B cell (primary cell): ENCODE measurements at regions not wholly inside any gene's neighbourhood (a gene's known extent, or its start where the extent isn't known, plus 50 kb on each side); places are given as distances from the start of the nearest gene placed in this dataset.

Experiments used
- ATAC-seq: fragments of 200-7000 bp; cut with Tn5 transposase; one replicate; pipeline ENCODE4 v1.10.0; 2021; ENCODE audit warnings: low read depth, mild to moderate bottlenecking, moderate number of reproducible peaks, moderate library complexity
- CTCF ChIA-PET: fragments of 350-600 bp; sonication (Branson Sonifier 250); formaldehyde crosslinking; loops from one replicate; lab custom pipeline; 2021; ENCODE audit warnings: antibody characterized with exemption, inconsistent platforms; lab: Charles Lee
- POLR2A ChIA-PET: fragments of 350-600 bp; sonication (Branson Sonifier 250); formaldehyde crosslinking; loops from one replicate; lab custom pipeline; 2021; ENCODE audit warnings: antibody characterized with exemption; lab: Charles Lee
- DNase-seq: peaks from one replicate; pipeline ENCODE4 v3.0.0; 2013
- H2AFZ ChIP-seq: 2 replicates; pipeline ENCODE4 v1.6.1; 2012; ENCODE audit warnings: mild to moderate bottlenecking, low read depth, low read length; ENCODE audit not compliant: insufficient read depth, poor library complexity, severe bottlenecking
- H3K27ac ChIP-seq, 2 donors: 1 replicate in 1 of 2; 2 replicates in 1 of 2; pipeline ENCODE4 v1.5.1; 2012 to 2013; ENCODE audit warnings: low read length in 2 of 2, mild to moderate bottlenecking in 2 of 2, moderate library complexity in 1 of 2
- H3K27me3 ChIP-seq, 4 experiments: fragments of 200-600 bp in 1 of 4; sonication (generic) in 1 of 4; replicated peaks in 1 of 4; 1 replicate in 2 of 4; 2 replicates in 2 of 4; pipeline versions ENCODE4 v1.6.1 to v1.7.0; 2013 to 2016; ENCODE audit warnings: low read length in 3 of 4, mild to moderate bottlenecking in 2 of 4, mixed read lengths in 1 of 4, moderate library complexity in 1 of 4; ENCODE audit not compliant: insufficient read depth in 4 of 4, control insufficient read depth in 3 of 4; ENCODE audit errors: control extremely low read depth in 1 of 4
- H3K36me3 ChIP-seq, 2 experiments: replicated peaks in 1 of 2; 1 replicate in 1 of 2; 2 replicates in 1 of 2; pipeline versions ENCODE4 v1.6.1 to v1.7.1; 2013; ENCODE audit warnings: low read length in 1 of 2; ENCODE audit not compliant: insufficient read depth in 2 of 2, control insufficient read depth in 1 of 2; ENCODE audit errors: control extremely low read depth in 1 of 2, extremely low read depth in 1 of 2
- H3K4me1 ChIP-seq, 2 donors: fragments of 200-600 bp in 1 of 2; sonication (generic) in 1 of 2; 1 replicate in 1 of 2; 2 replicates in 1 of 2; pipeline versions ENCODE4 v1.5.1 to v1.6.1; 2013 to 2017; ENCODE audit warnings: low read length in 2 of 2; ENCODE audit not compliant: control insufficient read depth in 2 of 2, insufficient read depth in 2 of 2
- H3K4me2 ChIP-seq: replicated peaks from 2 replicates; pipeline ENCODE3; 2012; ENCODE audit warnings: mild to moderate bottlenecking, low read depth, low read length; ENCODE audit not compliant: poor library complexity, severe bottlenecking
- H3K4me3 ChIP-seq, 5 experiments: fragments of 200-600 bp in 1 of 5; sonication (generic) in 1 of 5; 1 replicate in 3 of 5; 2 replicates in 2 of 5; pipeline versions ENCODE4 v1.5.1 to v1.7.0; 2011 to 2016; ENCODE audit warnings: low read length in 4 of 5, mild to moderate bottlenecking in 4 of 5, low read depth in 2 of 5, control low read depth in 1 of 5, moderate library complexity in 1 of 5; ENCODE audit not compliant: insufficient read depth in 1 of 5; ENCODE audit errors: control extremely low read depth in 1 of 5, extremely low read depth in 1 of 5
- H3K79me2 ChIP-seq: fragments of 200-600 bp; sonication (generic); one replicate; pipeline ENCODE4 v1.6.0; 2016; ENCODE audit warnings: low read length; ENCODE audit not compliant: control insufficient read depth, insufficient read depth
- H3K9ac ChIP-seq: fragments of 200-600 bp; sonication (generic); 2 replicates; pipeline ENCODE4 v1.6.1; 2017; ENCODE audit warnings: mild to moderate bottlenecking, low read length, moderate library complexity
- H3K9me3 ChIP-seq, 3 donors: one replicate each; pipeline versions ENCODE4 v1.6.1 to v1.7.1; 2013; ENCODE audit warnings: low read length in 2 of 3; ENCODE audit not compliant: control insufficient read depth in 2 of 3, insufficient read depth in 1 of 3; ENCODE audit errors: control extremely low read depth in 1 of 3
- H4K20me1 ChIP-seq: 2 replicates; pipeline ENCODE4 v1.6.0; 2012; ENCODE audit warnings: mild to moderate bottlenecking, low read length; ENCODE audit not compliant: insufficient read depth, control insufficient read depth, poor library complexity, severe bottlenecking
- H3K27ac Mint-ChIP-seq: one replicate; pipeline ENCODE4 v1.8.0; 2021; ENCODE audit warnings: mixed read lengths
- H3K27me3 Mint-ChIP-seq: one replicate; pipeline ENCODE4 v1.8.0; 2021; ENCODE audit warnings: mixed read lengths
- H3K4me1 Mint-ChIP-seq: one replicate; pipeline ENCODE4 v1.8.0; 2021; ENCODE audit warnings: mixed read lengths
- H3K4me3 Mint-ChIP-seq: one replicate; pipeline ENCODE4 v1.8.0; 2021; ENCODE audit warnings: mixed read lengths
- H3K9me3 Mint-ChIP-seq: one replicate; pipeline ENCODE4 v1.8.0; 2022; ENCODE audit warnings: mixed read lengths; ENCODE audit not compliant: insufficient read depth
- EZH2 ChIP-seq: IDR thresholded peaks from 2 replicates; pipeline ENCODE4 v1.6.1; 2012; ENCODE audit warnings: borderline replicate concordance, low read depth, mild to moderate bottlenecking, moderate library complexity, low read length; ENCODE audit not compliant: insufficient read depth, poor library complexity, severe bottlenecking
- WGBS: methylation state at CpG from one replicate; pipeline ENCODE4 v1.1.5; 2013; ENCODE audit warnings: missing lambda C conversion rate; ENCODE audit not compliant: insufficient coverage; 5-methylcytosine and 5-hydroxymethylcytosine counted together
- intact Hi-C: fragments of 100-400 bp; cut with micrococcal nuclease; formaldehyde crosslinking; loops from one replicate; pipeline ENCODE4 v1.10.0; 2022
- TF ChIP-seq, protein P1 (sequence below): fragments of 200-600 bp; IDR thresholded peaks from one replicate; pipeline ENCODE4 v1.8.0; 2022; ENCODE audit warnings: antibody characterized with exemption, mild to moderate bottlenecking

DNA sequence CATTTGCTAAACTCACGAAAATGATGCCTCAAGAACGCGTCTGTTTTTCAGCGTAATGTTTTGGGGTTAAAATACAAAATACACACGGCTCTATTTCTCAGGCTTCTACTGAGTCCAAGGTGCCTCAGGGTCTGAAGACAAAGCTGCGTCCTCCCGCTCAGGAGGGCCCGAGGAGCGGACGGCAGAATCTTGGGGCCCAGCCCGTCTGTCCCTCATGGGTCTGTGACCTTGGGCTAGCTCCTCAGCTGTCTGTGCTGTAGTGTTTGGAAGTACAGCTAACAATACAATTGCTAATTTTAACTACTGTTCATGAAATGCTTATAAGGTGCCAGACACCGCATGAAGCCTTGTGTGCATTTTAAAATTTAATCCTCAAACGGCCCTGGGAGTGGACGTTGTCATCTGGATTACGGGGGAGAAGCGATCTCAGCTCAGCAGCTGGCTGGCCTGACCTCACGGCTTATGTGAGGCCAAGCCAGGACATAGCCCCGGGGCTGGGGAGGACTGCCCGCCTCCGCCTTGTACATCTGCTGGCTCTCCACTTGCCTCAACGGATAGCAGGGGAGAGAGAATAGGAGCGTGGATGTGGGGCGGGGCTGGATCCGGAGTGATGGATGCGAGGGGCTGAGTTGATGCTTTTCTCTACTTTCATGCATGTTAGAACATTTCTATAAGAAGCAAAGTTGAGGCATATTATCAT, 357.4 kb downstream of the GLRX3 start:
- no peak for DNase-seq
- no peaks in the 10 kb centered on the region for H3K4me1 ChIP-seq
- no peak overlapping the region for H2AFZ ChIP-seq
- H3K4me1 Mint-ChIP-seq, result no peaks in the 10 kb centered on the region
- H3K79me2 ChIP-seq, result no peaks in the 10 kb centered on the region
- H3K4me3 Mint-ChIP-seq, result no peak overlapping the region
- WGBS, result 93% methylated on average over 18 of the region's 25 CpGs
- H3K9me3 Mint-ChIP-seq, result no peaks in the 10 kb centered on the region
- POLR2A ChIA-PET, result no interaction called here
- no peaks in the 10 kb centered on the region for H3K27me3 Mint-ChIP-seq
- H3K4me2 ChIP-seq, result no peak overlapping the region
- intact Hi-C loops, result no loop called here
- H3K27ac Mint-ChIP-seq, result no peak overlapping the region
- H3K9ac ChIP-seq, result no peak overlapping the region
- no peak for ATAC-seq
- H3K27me3 ChIP-seq, result no peaks in the 10 kb centered on the region
- H3K9me3 ChIP-seq, result peaks cover 0 to 42% (median 0%) of the 10 kb centered on the region in 3 donors
- TF ChIP-seq EZH2, result no peak
- TF ChIP-seq, protein P1, sequence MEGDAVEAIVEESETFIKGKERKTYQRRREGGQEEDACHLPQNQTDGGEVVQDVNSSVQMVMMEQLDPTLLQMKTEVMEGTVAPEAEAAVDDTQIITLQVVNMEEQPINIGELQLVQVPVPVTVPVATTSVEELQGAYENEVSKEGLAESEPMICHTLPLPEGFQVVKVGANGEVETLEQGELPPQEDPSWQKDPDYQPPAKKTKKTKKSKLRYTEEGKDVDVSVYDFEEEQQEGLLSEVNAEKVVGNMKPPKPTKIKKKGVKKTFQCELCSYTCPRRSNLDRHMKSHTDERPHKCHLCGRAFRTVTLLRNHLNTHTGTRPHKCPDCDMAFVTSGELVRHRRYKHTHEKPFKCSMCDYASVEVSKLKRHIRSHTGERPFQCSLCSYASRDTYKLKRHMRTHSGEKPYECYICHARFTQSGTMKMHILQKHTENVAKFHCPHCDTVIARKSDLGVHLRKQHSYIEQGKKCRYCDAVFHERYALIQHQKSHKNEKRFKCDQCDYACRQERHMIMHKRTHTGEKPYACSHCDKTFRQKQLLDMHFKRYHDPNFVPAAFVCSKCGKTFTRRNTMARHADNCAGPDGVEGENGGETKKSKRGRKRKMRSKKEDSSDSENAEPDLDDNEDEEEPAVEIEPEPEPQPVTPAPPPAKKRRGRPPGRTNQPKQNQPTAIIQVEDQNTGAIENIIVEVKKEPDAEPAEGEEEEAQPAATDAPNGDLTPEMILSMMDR, result no peak
- H3K27ac ChIP-seq, result no peak overlapping the region
- no peaks in the 10 kb centered on the region for H4K20me1 ChIP-seq
- CTCF ChIA-PET, result no interaction called here
- no peak overlapping the region for H3K4me3 ChIP-seq
- no peaks in the 10 kb centered on the region for H3K36me3 ChIP-seq

DNA sequence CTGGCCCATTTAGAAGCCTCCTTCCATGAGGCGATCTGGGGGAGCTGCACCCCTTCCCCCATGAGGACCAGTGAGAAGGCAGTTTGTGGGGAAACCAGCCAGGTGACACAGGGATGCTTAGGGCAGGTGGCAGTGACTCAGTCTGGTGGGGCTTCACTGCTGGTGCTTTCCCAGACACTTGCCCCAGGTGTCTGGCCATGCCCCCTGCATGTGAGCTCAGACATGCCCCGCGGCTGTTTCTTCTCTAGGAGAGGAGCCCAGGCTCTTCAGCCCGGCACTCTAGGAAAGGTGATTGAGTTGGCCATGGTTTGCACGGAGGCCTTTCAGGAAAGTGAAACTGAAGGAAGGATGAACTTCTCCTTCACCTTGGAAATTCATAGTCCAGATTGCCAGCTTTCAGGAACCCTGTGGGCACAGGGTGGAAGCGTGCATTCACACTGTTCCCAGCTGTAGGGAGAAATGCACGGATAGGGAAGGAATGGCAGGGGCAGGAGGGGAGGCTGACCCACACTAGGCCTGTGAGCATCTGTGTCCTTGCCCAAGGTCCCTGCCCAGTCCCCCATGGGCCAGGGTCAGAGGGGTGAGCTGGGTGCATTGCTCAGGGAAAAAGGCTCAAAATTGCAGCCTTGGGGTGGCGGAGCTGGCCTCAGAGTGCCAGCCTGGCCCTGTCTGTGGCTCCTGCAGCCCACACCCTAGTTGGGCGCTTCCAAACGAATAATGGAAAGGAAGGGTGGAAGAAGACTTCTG, 359.1 kb downstream of the GLRX3 start:
- CTCF ChIA-PET, result interaction anchor here (1.0 kb wide), 1 partner anchor 13 kb away, joined by 3 read pairs; no protein-coding TSS in a partner anchor
- H2AFZ ChIP-seq, result no peak overlapping the region
- no peak overlapping the region for H3K27ac Mint-ChIP-seq
- no peak for DNase-seq
- no peak for ATAC-seq
- H3K27me3 Mint-ChIP-seq, result no peaks in the 10 kb centered on the region
- POLR2A ChIA-PET, result no interaction called here
- no peak overlapping the region for H3K4me2 ChIP-seq
- no peaks in the 10 kb centered on the region for H3K36me3 ChIP-seq
- no peak overlapping the region for H3K9ac ChIP-seq
- TF ChIP-seq, protein P1, result no peak
- no peak for TF ChIP-seq EZH2
- no peaks in the 10 kb centered on the region for H3K27me3 ChIP-seq
- H3K4me1 Mint-ChIP-seq, result no peaks in the 10 kb centered on the region
- WGBS, result 91% methylated on average over 9 of the region's 10 CpGs
- no peaks in the 10 kb centered on the region for H3K9me3 Mint-ChIP-seq
- peaks cover 0 to 51% (median 0%) of the 10 kb centered on the region in 3 donors for H3K9me3 ChIP-seq
- no peaks in the 10 kb centered on the region for H4K20me1 ChIP-seq
- intact Hi-C loops, result no loop called here
- H3K4me3 ChIP-seq, result no peak overlapping the region
- no peak overlapping the region for H3K27ac ChIP-seq
- H3K79me2 ChIP-seq, result no peaks in the 10 kb centered on the region
- H3K4me3 Mint-ChIP-seq, result no peak overlapping the region
- no peaks in the 10 kb centered on the region for H3K4me1 ChIP-seq
